HG02678 (cell line): ENCODE measurements at regions not wholly inside any gene's neighbourhood (a gene's known extent, or its start where the extent isn't known, plus 50 kb on each side); places are given as distances from the start of the nearest gene placed in this dataset.

ENCODE experiments used
- ATAC-seq: cut with Tn5 transposase; IDR thresholded peaks from one replicate; pipeline ENCODE4 v1.9.1; 2021; ENCODE audit warnings: mild to moderate bottlenecking, moderate library complexity; ENCODE audit not compliant: unreplicated experiment

DNA sequence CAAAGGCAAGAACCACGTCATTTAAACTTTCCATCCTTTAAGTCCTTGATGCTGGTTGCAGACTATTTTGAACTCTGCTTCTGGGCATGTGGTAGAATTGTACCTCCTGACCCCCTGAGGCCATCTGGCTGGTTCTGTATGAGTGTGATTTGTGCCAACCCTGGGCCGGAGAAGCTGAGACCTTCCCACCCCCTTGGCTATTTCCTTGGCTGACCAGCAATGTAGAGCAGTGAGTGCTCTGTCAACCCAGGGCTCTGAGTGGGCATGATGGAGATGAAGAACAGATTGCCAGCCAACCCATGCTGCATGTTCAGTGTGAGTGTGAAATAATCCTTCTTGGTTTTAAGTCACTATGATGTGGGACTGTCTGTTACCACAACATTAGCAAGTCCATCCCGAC, 82.1 kb upstream of the RASGRP1 start:
- ATAC-seq, result no peak

DNA sequence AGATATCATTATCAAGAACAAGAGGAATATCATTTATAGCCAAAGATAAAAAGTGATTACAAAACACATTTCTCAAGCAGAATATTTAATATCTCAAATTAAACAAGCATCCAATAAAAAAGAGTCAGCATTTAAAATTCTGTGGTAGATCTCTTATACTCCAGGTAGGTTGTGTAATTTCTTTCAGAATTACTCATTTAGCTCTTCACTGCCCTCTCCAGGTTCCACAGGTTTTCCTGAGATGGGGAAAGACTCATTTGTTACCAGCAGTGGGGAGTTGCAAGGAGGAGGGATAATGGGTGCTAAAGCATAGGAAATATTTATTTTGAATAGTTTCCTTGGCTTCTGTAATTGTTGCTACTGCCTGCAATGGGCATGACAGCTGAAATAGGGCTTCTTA, 83.1 kb upstream of the RASGRP1 start:
- ATAC-seq, result no peak

DNA sequence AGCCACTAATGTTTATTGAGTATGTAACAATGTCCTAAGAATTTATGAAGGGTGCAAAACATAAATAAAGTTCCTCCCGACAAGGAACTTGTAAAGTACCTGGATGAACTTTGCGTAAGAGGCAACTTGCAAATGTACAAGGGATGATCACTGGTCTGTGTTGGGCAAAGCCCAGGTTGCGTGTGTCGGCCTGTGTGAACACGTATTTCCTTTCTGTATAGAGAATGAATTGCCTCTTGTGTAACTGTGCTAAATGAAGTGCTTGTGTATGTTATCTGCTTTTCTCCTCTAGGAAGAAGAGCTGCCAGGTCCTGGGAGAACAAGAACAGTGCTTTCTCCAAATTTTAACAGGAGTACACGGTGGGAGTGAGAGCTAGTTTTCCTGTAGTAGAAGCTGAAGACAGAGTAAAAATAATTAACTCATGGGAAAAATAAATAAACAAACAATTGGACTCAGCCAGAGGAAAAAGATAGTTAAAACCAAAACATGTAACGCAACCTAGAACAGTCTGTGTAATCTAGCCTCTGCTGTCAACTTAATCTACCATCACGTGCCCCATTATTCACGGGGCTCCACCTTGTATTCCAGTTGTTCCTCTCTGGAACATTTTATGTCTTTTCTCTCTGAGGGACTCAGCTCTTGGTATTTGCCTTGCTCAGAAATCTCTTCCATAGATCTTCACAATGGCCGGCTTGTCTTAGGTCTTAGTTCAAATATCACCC, 83.7 kb upstream of the RASGRP1 start:
- no peak for ATAC-seq

DNA sequence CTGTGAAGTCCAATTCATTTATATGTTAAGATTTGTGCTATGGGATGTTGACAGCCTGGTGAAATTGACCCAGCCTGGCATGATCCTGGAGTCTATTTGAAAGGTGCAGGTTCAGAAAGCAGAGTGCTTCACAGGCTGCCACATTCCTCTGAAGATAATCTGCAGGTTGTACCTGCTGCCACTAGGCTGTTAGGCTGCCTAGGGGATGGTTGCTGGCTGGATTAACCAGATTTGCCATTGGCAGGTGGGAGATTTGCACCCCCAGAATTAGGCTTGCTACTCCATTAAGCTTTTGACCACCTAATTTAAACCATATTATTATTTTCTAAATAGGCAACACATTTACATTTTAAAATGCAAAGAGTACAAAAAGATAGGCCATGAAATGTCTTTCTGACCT, 85.8 kb upstream of the RASGRP1 start:
- ATAC-seq, result no peak

- no peak for ATAC-seq
These were observed 86.3 kb upstream of the RASGRP1 start for GRCh38 chr15:38650936-38651327.

- ATAC-seq, result peak; percentile 48
These were observed 86.9 kb upstream of the RASGRP1 start for GRCh38 chr15:38651328-38652038.

- ATAC-seq, result no peak
These were observed 87.7 kb upstream of the RASGRP1 start for GRCh38 chr15:38652183-38652794.

- ATAC-seq, result peak; percentile 37
These were observed 88.4 kb upstream of the RASGRP1 start for GRCh38 chr15:38652998-38653397.

- no peak for ATAC-seq
These were observed 93.8 kb upstream of the RASGRP1 start for GRCh38 chr15:38658431-38658830.

DNA sequence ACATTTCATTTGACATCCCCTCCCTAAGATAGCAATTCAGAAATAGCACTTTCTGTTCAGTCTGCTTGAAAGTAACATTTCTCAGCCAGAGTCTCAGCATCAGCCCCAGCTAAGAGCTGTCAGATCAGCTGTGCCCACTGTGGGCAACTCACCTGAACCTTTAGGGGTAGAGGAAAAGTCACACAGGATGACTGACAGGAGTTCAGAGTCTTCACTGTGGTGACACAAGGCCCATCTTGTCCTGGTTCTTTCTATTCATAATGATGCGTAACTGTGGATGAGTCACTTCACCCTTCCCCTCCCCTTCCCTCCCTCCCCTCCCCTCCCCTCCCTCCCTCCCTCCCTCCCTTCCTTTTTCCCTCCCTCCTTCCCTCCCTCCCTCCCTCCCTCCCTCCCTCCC, 96.1 kb upstream of the RASGRP1 start:
- no peak for ATAC-seq

GRCh38 chr15:38662033-38662802, 97.6 kb upstream of the RASGRP1 start:
- no peak for ATAC-seq

DNA sequence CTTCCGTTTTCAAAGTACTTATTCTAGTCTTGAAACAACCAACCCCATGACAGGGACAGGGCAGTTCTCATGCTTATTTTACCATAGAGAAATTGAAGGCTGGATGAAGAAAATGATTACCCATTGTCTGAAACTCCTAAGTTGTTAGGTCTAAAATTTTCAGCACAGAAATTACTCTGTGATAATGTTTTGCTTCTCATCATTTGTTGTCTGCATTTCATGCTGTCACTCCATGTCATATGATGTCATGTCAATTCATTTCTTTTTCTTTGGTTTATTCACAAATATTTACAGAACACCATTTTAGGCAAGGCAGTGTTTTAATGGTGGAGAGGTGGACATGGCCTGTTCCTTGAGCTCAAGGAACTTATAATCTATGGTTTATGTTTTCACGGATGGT, 98.2 kb upstream of the RASGRP1 start:
- ATAC-seq, result no peak

DNA sequence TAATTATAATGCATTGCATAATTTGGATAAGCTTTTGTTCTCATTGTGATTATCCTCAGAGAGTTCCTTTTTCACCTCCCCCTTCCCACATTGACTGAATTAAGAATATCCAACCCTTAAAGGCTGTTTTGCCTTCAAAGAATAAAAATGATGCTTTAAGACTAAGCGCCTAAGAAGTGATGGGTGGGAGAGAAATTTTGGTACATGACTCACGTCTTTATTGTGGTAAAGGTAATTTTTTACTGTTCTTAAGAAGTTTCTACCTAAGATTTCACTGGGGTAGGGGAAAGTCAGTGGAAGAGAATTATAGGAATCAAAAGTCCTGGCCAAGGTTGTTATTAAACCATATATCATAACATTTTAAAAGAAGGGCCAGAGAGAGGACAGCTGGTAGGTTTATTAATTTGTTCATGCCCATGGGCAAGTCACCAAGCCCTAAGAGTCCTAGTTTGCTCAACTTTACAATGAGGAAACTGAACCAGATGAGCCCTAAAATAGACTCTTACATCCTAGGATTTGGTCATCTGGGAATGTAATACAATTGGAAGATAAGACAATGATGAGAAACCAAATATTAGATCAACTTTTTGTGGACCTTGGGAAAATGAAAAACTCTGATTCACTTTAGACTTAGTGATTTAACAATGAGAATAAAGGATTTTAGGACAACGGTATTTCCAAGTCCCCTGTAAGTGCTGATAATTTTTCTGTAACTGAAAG, 101.1 kb upstream of the RASGRP1 start:
- ATAC-seq, result no peak

- ATAC-seq, result no peak
These were observed 102.4 kb upstream of the RASGRP1 start for GRCh38 chr15:38666865-38667510.

- ATAC-seq, result no peak
These were observed 103.6 kb upstream of the RASGRP1 start for GRCh38 chr15:38667890-38668850.

DNA sequence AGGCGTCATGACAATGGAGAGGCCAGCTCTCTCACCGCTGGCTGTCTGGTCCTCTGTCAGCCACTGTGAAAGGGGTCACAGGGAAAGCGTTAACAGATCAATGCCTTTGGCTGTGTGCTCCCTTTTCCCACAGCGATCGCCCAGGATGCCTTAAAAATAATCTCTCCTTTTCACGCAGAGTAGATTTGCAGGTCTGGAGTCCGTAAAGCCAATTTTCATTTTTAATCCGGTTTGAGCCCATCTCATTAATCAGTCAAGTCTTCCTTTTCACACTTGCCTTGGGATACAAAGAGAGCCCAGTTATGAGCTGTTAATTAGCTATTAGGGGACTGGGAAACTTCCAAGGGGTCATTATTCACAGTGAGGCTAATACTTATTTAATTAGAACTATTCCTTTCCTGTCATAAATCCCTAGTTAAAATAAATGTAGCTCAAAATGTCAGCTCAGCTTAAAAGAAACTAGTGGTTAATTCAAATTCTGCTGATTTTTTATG, 104.3 kb upstream of the RASGRP1 start:
- no peak for ATAC-seq

DNA sequence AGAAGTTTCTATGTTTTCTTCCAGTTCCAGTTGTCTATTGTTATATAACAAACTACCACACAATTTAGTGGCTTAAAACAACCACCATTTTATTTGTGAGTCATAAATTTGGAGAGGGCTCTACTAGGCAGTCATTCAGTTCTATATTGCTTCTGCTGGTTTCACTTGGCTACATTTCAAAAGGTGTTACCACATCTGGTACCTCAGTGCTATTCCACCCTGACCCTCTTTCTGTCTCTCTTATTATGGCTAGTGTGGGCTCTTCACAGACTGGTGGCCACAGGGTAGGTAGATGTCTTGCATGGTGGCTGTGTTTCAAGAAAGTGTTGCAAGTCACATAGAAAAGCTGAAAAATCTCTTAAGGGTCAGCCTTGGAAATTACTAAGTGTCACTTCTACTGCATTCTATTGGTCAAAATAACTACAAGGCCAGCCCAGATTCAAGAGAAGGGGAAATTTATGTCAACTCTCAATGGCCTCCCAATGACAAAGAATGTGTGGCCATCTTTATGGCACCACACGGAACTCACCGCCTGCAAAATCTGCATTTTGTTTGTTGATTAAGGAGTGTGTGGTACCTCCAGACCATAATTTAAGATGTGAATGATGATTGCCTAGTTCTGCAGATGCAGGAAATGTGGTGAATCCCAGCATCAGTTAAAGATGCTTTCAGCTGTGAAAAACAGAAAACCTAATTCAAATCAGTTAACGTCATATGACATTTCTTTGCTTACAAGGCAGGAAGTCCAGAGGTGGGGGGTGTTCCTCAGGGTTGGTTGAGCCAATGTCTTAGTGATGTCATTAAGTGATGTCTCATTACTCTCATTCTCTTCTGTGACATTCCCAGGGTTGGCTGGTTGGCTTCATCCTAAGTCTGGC, 105.8 kb upstream of the RASGRP1 start:
- peak; percentile 38 for ATAC-seq

- ATAC-seq, result no peak
These were observed 106.4 kb upstream of the RASGRP1 start for GRCh38 chr15:38671006-38671387.
